ENCODE measurements at regions not wholly inside any gene's neighbourhood (a gene's known extent, or its start where the extent isn't known, plus 50 kb on each side); places are given as distances from the start of the nearest gene placed in this dataset.
A peak's percentile ranks its signal among the peaks of the same experiment; 100 is the strongest.

GRCh38 chr2:195559431-195559914 lies 97.6 kb upstream of the SLC39A10 start (continued):
- TF ChIP-seq NKRF (conservative IDR thresholded peaks at IDR 0.05) (no peak), ZSCAN29 (IDR thresholded peaks at IDR 0.05) (no peak), YBX1 (IDR thresholded peaks at IDR 0.05) (no peak), ETV6 (conservative IDR thresholded peaks at IDR 0.05 in 1 of 2, IDR thresholded peaks at IDR 0.05 in 1 of 2; ENCODE audit: borderline replicate concordance in 1 of 2, low read depth in 1 of 2) (peak in 1 of 2 experiments; percentile 83; a peak in 2 of 4 replicates), STAT1 (conservative IDR thresholded peaks at IDR 0.05) (no peak), PBX3 (IDR thresholded peaks at IDR 0.05; ENCODE audit: insufficient replicate concordance, low read depth, low read length) (peak; percentile 94), SMARCA5 (IDR thresholded peaks at IDR 0.05) (no peak; the same call in 1 of the 2 replicates), FOXM1 (IDR thresholded peaks at IDR 0.05; ENCODE audit: low read depth, low read length) (peak; percentile 94), RELA (IDR thresholded peaks at IDR 0.05; ENCODE audit: borderline replicate concordance, partially characterized antibody) (no peak), RAD51 (IDR thresholded peaks at IDR 0.05) (no peak; the same call in 1 of the 2 replicates), EGR1 (IDR thresholded peaks at IDR 0.05; ENCODE audit: borderline replicate concordance in 1 of 2, low read depth in 2 of 2, low read length in 2 of 2) (no peak), ZNF274 (IDR thresholded peaks at IDR 0.05; ENCODE audit: insufficient read depth, insufficient read length) (no peak), RBBP5 (conservative IDR thresholded peaks at IDR 0.05) (no peak), ZNF622 (IDR thresholded peaks at IDR 0.05) (no peak), HDAC6 (IDR thresholded peaks at IDR 0.05; ENCODE audit: unreplicated experiment) (no peak), SIX5 (IDR thresholded peaks at IDR 0.05; ENCODE audit: low read depth, low read length, severe bottlenecking) (no peak), KLF5 (IDR thresholded peaks at IDR 0.05; ENCODE audit: partially characterized antibody) (peak; percentile 61), ZBTB40 (IDR thresholded peaks at IDR 0.05; ENCODE audit: borderline replicate concordance) (peak; percentile 36; the same call in 1 of the 2 replicates), ATF2 (IDR thresholded peaks at IDR 0.05; ENCODE audit: low read length) (peak; percentile 92), ATF3 (IDR thresholded peaks at IDR 0.05; ENCODE audit: borderline replicate concordance, extremely low read depth, low read depth, low read length) (no peak), WRNIP1 (IDR thresholded peaks at IDR 0.05; ENCODE audit: borderline replicate concordance, low read depth, low read length) (no peak; the same call in 1 of the 2 replicates)

Data from GM12878 (cell line).